ENCODE measurements at regions not wholly inside any gene's neighbourhood (a gene's known extent, or its start where the extent isn't known, plus 50 kb on each side); places are given as distances from the start of the nearest gene placed in this dataset.

GRCh38 chr12:46524778-46525177 is 152.2 kb upstream of the SLC38A2 start:
- peak overlapping the region; percentile 94 for H3K27ac Mint-ChIP-seq (ENCODE audit: unreplicated experiment)
- peaks cover 48% of the 10 kb centered on the region for H3K4me1 Mint-ChIP-seq (ENCODE audit: unreplicated experiment)
- no peaks in the 10 kb centered on the region for H3K27me3 Mint-ChIP-seq (ENCODE audit: unreplicated experiment)
- no peak overlapping the region for H3K4me3 Mint-ChIP-seq (ENCODE audit: unreplicated experiment)
- TF ChIP-seq, protein P1, sequence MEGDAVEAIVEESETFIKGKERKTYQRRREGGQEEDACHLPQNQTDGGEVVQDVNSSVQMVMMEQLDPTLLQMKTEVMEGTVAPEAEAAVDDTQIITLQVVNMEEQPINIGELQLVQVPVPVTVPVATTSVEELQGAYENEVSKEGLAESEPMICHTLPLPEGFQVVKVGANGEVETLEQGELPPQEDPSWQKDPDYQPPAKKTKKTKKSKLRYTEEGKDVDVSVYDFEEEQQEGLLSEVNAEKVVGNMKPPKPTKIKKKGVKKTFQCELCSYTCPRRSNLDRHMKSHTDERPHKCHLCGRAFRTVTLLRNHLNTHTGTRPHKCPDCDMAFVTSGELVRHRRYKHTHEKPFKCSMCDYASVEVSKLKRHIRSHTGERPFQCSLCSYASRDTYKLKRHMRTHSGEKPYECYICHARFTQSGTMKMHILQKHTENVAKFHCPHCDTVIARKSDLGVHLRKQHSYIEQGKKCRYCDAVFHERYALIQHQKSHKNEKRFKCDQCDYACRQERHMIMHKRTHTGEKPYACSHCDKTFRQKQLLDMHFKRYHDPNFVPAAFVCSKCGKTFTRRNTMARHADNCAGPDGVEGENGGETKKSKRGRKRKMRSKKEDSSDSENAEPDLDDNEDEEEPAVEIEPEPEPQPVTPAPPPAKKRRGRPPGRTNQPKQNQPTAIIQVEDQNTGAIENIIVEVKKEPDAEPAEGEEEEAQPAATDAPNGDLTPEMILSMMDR (IDR thresholded peaks at IDR 0.05), result no peak
- H3K36me3 Mint-ChIP-seq (ENCODE audit: unreplicated experiment), result peaks cover 10% of the 10 kb centered on the region
- DNase-seq (ENCODE audit: extremely low spot score, unreplicated experiment), result no peak
- peaks cover 8% of the 10 kb centered on the region for H3K9me3 Mint-ChIP-seq (ENCODE audit: unreplicated experiment)

- H3K4me3 Mint-ChIP-seq (ENCODE audit: unreplicated experiment), result peak overlapping the region; percentile 51
- DNase-seq (ENCODE audit: extremely low spot score, unreplicated experiment), result no peak
- peaks cover 55% of the 10 kb centered on the region for H3K4me1 Mint-ChIP-seq (ENCODE audit: unreplicated experiment)
- peaks cover 10% of the 10 kb centered on the region for H3K36me3 Mint-ChIP-seq (ENCODE audit: unreplicated experiment)
- peak overlapping the region; percentile 94 for H3K27ac Mint-ChIP-seq (ENCODE audit: unreplicated experiment)
- H3K9me3 Mint-ChIP-seq (ENCODE audit: unreplicated experiment), result peaks cover 8% of the 10 kb centered on the region
- TF ChIP-seq, protein P1 (IDR thresholded peaks at IDR 0.05), result no peak
- no peaks in the 10 kb centered on the region for H3K27me3 Mint-ChIP-seq (ENCODE audit: unreplicated experiment)
Measured at GRCh38 chr12:46523863-46524770, 151.5 kb upstream of the SLC38A2 start.

- Mint-ChIP-seq H3K4me3 (ENCODE audit: unreplicated experiment) (no peak overlapping the region), H3K27ac (ENCODE audit: unreplicated experiment) (peak overlapping the region; percentile 94), H3K27me3 (ENCODE audit: unreplicated experiment) (no peaks in the 10 kb centered on the region), H3K36me3 (ENCODE audit: unreplicated experiment) (peaks cover 10% of the 10 kb centered on the region), H3K4me1 (ENCODE audit: unreplicated experiment) (peaks cover 61% of the 10 kb centered on the region), H3K9me3 (ENCODE audit: unreplicated experiment) (peaks cover 8% of the 10 kb centered on the region)
- TF ChIP-seq, protein P1 (IDR thresholded peaks at IDR 0.05), result no peak
- no peak for DNase-seq (ENCODE audit: extremely low spot score, unreplicated experiment)
Measured at GRCh38 chr12:46523446-46523845, 150.9 kb upstream of the SLC38A2 start.

GRCh38 chr12:46522071-46522470 is 149.5 kb upstream of the SLC38A2 start:
- Mint-ChIP-seq H3K4me3 (ENCODE audit: unreplicated experiment) (no peak overlapping the region), H3K36me3 (ENCODE audit: unreplicated experiment) (peaks cover 2% of the 10 kb centered on the region), H3K9me3 (ENCODE audit: unreplicated experiment) (peaks cover 1% of the 10 kb centered on the region), H3K27me3 (ENCODE audit: unreplicated experiment) (no peaks in the 10 kb centered on the region), H3K4me1 (ENCODE audit: unreplicated experiment) (peaks cover 75% of the 10 kb centered on the region), H3K27ac (ENCODE audit: unreplicated experiment) (peak overlapping the region; percentile 23)
- no peak for DNase-seq (ENCODE audit: extremely low spot score, unreplicated experiment)
- TF ChIP-seq, protein P1 (IDR thresholded peaks at IDR 0.05), result no peak

GRCh38 chr12:46521145-46521544 is 148.6 kb upstream of the SLC38A2 start:
- peaks cover 76% of the 10 kb centered on the region for H3K4me1 Mint-ChIP-seq (ENCODE audit: unreplicated experiment)
- TF ChIP-seq, protein P1 (IDR thresholded peaks at IDR 0.05), result no peak
- peaks cover 2% of the 10 kb centered on the region for H3K36me3 Mint-ChIP-seq (ENCODE audit: unreplicated experiment)
- H3K4me3 Mint-ChIP-seq (ENCODE audit: unreplicated experiment), result no peak overlapping the region
- no peak overlapping the region for H3K27ac Mint-ChIP-seq (ENCODE audit: unreplicated experiment)
- no peaks in the 10 kb centered on the region for H3K9me3 Mint-ChIP-seq (ENCODE audit: unreplicated experiment)
- DNase-seq (ENCODE audit: extremely low spot score, unreplicated experiment), result no peak
- no peaks in the 10 kb centered on the region for H3K27me3 Mint-ChIP-seq (ENCODE audit: unreplicated experiment)
